ENCODE measurements at regions not wholly inside any gene's neighbourhood (a gene's known extent, or its start where the extent isn't known, plus 50 kb on each side); places are given as distances from the start of the nearest gene placed in this dataset.
"Not testable (repeated sequence)": the region's sequence is repeated elsewhere in the genome, so short reads cannot be mapped to it uniquely, and the experiment has no call there.

DNA sequence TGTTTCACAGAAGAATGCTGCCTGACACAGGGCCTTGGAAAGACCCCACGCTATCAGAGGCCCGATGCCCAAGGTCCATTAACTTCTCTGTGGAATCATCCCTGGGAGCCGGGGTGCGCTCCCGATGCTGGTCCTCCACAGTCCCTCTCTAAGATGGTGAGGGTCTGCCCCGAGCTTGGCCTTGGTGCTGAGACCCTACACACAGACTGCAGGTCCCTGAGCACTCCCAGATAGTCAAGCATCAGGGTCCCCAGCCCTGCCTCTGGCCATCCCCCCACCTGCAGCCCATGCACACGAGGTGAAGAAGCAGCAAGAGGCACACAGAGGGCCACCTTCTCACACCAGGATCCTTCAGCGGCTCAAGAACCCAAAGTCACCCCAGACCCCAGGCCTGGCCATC is 263.3 kb downstream of the MYCN start:
- no peak for DNase-seq (ENCODE audit: low read depth in 2 of 2)

DNA sequence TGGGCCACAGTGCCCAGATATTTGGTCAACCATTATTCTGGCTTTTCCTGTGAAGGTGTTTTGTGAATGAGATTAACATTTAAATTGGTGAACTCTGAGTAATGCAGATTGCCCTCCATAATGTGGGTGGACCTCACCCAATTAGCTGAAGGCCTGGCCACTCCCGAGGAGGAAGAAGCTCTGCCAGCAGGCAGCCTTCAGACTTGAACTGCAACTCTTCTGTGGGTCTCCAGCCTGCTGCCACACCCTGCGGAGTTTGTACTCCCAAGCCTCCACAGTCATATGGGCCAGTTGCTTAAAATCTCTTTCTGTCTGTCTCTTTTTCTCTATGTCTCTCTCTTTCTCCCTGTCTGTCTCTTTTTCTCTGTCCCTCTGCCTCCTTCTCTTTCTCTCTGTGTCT is 262.7 kb downstream of the MYCN start:
- DNase-seq (ENCODE audit: low read depth in 2 of 2), result no peak

DNA sequence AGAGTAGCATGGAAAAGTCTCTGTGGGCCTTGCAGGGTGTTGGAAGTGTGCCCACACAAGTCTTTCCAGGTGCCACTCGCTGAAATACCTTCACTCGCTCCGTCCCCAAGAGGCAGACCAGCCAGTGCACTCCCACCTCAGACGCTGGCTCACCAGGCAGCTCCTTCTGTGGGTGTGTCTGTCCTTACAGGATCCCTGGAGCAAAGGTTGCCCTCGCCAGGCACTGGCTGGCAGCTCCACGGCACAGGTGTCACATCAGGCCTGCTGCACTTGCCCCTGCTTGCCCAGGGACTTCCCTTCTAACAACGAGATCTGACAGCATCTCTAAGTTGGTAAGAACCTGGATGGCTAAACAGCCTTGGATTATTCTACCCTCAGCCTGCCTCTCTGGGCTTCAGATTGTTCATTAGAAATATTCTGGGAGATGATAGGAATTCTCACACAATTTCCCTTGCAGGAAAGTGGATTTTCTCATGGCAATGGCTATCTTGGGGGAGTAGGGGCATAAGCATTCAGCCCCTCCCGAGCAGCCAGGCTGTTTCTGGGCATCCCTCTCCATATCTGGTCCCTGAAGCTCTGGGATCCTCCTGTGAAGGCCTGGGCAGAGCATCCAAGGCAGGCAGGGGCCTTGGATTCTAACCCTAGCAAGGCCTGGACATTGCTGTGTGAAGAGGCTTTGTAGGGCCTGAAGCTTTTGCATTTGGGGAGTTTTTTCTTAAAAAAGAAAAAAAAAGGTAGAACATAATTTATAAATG is 262.1 kb downstream of the MYCN start:
- no peak for DNase-seq (ENCODE audit: low read depth in 2 of 2)

DNA sequence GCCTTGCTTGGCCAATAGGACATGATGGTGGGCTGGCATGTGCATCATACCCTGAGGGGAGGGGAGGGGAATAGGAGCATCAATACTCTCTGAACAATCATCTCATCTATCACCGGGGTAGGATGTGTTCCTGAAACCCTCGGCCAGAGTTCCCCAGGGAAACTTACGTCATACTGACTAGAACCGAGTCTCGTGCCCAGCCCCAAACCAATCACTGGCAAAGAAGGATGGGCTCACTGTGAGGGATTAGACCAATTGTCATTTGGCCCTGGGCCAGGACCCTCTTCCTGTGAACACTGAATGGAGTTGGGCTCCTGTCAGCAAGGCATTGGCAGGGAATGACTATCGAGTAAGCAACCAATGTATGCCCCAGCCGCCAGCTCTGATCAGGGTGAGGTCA is 261.5 kb downstream of the MYCN start:
- no peak for DNase-seq (ENCODE audit: low read depth in 2 of 2)

DNA sequence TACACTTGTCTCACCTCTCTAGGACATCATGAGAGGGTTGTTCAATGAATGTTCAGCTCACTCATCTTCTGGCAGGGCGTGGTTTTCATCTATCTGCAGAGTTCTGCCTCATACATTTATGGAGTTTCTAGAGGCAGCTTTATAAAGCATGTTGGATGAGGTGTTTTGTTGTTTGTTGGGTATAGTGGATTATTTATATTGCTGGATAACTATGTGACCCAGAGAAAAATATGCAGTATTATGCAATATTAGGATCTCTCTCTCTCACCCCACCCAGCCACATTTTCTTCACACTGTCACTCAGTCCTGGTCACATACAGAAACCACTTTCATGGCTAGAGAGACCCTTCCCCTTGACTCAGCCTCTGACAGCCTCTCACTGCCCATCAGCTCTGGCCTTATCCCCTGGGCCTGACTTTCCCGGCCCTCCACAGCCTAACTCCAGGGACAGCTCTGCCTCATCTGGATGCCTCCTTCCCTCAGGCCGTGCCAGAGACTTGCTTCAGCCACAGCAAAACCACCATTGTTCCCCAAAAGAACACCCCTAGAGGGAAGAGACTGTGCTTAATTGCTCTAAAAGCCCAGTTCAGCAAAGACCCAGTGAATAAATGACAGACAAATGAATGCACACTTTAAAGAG is 260.3 kb downstream of the MYCN start:
- no peak for DNase-seq (ENCODE audit: low read depth in 2 of 2)

DNA sequence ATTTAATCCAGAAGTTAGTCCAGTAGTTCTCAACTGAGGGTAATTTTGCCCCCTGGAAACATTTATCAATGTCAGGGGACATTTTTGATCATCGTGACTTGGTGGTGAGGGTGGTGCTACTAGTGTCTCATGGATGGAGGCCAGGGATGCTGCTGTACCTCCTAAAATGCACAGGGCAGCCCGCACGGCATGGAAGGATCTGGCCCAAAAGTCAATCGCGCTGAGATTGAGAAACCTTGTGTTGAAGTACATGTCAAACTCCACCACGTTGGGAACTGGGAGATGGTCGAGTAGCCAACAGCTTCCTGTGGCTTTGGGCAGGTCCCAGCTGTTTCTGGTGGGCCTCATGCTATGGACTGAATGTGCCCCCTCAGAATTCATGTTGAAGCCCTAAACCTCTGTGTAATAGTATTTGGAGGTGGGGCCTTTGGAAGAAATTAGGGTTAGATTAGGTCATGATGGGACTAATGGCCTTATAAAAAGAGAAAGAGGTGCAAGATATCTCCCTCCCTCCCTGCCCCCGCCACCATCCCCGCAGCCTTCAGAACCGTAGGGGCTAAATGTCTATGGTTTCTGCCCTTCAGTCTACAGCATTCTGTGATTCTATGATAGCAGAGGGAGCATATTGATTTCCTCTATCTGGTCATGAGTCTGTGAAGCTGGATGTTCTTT is 259.7 kb downstream of the MYCN start:
- no peak for DNase-seq (ENCODE audit: low read depth in 2 of 2)

DNA sequence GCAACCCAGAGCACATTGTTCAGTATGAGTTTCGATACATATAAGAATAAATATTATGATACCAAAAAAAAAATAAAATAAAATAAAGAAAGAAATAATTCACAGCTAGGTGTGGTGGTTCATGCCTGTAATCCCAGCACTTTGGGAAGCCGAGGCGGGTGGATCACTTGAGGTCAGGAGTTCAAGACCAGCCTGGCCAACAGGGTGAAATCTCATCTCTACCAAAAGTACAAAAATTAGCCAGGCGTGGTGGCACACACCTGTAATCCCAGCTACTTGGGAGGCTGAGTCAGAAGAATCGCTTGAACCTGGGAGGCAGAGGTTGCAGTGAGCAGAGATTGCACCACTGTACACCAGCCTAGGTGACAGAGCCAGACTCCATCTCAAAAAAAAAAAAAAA is 258.9 kb downstream of the MYCN start:
- DNase-seq (ENCODE audit: low read depth in 2 of 2), result not testable (repeated sequence)

DNA sequence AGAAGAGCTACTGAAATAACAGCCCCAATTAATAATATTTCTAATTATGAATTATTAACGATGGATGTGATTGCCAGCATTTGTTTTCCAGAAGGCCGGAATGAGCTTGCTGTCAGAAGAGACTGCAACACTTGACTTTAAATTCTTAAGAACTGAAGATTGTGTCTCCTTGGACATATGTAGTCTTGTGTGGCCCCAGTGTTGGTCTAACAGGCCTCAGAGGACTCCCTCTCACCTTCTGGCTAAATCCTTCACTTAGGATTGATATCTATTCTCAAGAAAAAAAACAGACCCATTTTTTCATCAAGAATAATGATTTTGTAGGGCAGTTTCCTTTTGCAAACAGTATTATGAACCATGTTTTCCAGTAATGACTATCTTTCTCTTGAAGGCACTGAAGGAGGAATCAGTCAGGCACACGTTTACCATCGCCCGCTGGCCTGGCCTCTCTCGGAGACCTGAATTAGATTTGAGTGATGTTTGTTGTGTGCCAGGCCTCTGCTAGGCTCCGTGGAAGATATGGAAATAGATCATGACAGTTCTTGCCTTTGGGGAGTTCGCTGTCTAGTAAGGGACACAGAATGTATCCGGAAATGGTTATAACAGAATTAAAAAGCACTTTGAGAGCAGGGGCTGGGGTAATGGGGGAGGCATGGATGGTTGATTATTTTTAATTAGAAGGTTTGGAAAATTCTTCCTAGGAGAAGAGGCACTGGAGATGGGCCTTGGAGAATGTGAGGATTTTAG is 258.0 kb downstream of the MYCN start:
- DNase-seq (ENCODE audit: low read depth in 2 of 2), result no peak

DNA sequence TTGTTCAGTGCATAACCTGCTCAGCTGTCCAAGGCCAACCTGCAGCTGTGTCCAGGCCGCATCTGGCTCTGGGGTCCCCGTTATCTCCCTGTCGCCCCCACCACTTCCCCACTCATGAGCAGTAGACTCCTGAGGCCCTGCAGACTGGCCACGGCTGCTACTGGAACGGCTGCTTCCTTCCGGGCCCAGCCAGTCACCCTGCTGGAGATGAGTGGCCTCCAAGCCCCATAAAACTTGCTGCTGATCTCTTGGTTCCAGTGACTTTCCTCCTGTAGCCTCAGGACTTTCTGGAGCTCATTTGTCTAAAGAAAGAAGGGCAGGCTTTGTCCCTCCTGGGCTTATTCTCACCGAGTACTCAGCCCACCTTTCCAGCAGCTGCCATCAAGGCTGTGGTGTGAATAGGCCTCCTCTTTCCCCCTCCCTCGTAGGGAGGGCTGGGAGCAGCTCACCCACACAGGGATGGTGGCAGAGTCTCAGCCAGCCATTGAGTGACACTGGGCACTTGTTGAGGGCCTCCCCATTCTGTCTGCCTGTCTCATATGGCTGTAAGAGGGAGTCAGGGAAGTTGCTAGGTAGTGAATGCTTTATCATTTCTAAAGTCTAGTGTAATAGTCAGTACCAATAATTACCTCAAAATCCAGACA is 257.3 kb downstream of the MYCN start:
- DNase-seq (ENCODE audit: low read depth in 2 of 2), result no peak

DNA sequence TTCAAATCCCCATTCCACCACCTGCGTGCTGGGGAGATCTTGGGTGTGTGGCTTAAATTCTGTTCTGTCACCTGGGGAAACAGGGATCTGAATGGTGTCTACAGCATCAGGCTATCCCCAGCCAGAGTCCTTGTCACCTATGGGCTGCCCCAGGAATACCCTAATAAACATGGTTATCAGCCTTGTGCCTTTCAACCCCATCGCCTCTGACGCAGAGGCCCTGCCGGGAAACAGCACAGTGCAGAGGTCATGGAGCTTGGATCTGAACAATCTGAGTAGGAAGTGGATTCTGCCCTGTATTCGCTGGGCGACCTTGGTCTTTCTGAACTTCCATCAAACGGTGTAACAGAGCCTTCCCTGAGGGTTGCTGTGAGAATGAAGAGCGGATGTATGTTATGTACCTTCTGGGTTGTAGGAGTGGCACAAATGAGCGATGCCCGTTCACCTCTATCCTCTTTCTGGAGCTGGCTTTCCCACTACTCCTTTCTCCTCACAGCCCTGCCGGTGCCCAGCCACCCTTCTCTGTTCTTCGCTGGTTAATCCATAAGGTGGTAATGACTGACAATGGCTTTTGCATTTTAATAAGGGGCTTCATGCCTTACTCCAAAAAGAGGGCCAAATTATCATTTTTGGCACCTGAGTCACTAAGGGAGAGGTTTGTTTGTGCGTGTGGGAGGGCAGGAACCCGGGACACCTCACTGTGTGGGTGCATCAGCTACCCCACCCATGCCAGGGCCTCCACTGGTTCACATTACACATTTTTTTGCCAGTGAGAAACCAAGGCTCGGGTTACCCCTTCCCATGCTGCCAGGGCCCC is 256.5 kb downstream of the MYCN start:
- DNase-seq (ENCODE audit: low read depth in 2 of 2), result no peak

DNA sequence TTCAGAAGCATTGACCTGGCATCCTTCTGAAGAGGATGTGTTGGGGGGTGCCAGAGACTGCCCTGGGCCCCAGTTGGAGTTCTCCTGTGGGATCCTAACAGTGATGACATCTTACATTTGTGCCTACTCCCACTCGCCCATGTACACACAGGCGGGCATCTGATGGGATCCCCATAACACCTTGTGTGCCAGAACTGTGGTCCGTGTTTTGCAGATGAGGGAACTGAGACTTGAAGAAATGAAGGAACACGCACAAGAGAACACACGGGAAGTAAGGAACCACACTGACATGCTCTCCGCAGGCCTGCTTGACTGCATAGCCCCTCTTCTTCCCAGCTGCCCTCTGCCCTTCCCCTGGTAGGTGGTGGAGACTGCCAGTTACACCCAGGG is 255.3 kb downstream of the MYCN start:
- DNase-seq (ENCODE audit: low read depth in 2 of 2), result no peak

DNA sequence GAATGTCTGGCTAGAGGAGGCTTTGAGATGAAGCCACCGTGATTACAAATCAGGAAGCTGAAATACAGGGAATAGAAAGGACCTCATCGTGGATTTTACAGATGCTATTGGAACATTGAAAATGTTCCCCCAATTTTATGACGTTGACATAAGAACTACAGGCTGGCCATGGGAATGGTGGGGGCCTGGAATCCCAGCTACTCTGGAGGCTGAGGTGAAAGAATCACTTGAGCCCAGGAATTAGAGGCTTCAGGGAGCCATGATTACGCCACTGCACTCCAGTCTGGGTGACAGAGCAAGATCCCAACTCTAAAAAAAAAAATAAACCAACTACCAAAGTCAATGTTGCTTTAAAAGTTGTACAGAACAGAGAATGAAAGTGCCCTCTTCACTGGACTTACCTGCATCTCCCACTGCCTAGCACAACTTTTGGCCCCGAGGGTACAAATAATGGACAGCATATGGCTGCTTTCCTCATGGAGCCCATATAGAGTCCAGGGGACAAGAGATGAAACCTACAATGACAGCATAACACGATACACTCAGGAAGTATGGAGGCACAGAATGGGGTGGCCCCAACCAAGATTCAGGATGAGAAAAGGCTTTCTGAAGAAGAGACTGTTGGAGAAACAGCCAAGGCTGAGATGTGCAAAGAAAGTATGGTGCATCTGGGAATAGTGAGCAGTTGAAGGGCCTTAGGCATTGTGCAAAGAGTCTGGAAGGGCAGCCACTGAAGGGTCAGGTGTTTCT is 254.8 kb downstream of the MYCN start:
- no peak for DNase-seq (ENCODE audit: low read depth in 2 of 2)

DNA sequence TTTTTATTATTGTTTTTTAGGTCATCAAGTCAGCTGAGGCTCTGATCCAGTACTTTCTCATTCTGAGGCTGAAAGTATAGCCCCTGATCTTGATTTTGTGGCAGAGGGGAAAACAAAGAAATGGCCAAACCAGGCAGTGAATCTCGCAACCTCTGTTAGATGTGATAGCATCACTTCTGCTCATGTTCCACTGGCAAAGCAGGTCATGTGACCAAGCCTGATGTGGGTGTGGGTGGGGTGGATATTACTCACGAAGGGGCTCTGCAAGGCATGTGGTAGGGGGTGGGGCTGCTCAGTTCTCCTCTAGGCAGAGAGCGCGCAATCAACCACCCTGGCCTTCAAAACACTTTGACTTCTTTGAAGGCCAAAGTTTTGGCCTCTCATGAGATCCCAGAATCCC is 254.2 kb downstream of the MYCN start:
- DNase-seq (ENCODE audit: low read depth in 2 of 2), result no peak

DNA sequence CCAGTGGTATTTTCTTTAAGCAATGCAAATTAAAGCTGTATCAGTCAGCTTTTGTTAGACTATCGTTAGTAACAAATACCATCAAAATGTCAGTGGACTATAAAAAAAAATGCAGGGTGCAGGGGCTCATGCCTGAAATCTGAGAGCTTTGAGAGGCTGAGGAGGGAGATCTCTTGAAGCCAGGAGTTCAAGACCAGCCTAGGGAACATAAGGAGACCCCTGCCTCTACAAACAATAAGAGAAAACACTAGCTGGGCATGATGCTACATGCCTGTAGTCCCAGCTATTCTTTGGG is 253.7 kb downstream of the MYCN start:
- DNase-seq (ENCODE audit: low read depth in 2 of 2), result no peak

DNA sequence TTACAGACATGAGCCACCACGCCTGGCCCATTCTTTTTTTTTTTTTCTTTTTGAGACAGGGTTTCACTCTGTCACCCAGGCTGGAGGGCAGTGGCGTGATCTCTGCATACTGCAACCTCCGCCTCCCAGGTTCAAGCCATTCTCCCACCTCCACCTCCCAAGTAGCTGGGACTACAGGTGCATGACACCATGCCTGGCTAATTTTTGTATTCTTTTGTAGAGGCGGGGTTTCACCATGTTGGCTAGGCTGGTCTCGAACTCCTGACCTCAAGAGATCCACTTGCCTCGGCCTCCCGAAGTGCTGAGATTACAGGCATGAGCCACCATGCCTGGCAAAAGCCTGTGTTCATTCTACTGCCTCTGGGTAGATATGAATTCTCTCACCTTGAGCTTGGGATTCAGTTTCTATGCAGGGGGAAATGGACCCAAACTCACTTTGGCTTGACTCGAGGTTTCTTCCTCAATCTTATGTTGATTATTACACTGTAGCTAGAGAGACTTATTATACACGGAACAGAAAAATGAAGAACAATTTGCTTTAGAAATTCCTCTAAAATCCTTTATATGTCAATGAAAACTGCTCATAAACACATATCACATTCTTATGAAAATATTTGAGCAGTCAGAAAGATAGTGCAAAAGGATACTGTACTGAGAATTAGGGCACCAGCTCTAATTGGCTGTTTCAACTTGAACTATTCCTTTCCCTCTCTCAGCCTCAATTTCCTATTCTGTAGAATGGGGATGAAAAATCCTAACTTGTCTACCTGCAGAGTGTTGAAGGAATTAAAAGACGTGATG is 252.3 kb downstream of the MYCN start:
- no peak for DNase-seq (ENCODE audit: low read depth in 2 of 2)

DNA sequence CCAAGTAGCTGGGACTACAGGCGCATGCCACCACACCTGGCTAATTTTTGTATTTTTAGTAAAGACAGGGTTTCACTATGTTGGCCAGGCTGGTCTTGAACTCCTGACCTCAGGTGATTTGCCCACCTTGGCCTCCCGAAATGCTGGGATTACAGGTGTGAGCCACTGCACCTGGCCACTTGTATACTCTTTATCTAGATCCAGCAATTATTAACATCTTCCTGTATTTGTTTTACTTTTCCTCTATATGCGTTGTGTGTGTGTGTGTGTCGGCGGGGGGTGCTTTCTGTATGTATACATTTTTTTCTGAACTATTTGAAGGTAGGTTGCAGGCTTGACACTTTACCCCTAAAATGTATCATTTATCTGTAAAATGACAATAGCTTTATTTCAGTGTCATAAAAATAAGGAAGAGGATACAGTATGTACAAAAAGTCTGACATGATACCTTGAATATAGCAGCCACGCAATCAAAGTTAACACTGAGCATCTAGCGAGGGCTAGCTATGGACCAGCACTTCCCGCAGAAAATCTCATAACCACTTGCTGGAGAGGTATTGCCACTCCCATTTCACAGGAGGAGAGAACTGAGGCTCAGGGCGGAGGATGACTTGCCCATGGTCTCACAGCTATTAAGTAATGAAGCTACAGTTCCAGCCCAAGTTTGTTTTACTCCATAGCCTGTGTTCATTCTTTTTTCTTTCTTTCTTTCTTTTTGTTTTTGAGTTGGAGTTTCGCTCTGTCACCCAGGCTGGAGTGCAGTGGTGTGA is 251.3 kb downstream of the MYCN start:
- no peak for DNase-seq (ENCODE audit: low read depth in 2 of 2)

DNA sequence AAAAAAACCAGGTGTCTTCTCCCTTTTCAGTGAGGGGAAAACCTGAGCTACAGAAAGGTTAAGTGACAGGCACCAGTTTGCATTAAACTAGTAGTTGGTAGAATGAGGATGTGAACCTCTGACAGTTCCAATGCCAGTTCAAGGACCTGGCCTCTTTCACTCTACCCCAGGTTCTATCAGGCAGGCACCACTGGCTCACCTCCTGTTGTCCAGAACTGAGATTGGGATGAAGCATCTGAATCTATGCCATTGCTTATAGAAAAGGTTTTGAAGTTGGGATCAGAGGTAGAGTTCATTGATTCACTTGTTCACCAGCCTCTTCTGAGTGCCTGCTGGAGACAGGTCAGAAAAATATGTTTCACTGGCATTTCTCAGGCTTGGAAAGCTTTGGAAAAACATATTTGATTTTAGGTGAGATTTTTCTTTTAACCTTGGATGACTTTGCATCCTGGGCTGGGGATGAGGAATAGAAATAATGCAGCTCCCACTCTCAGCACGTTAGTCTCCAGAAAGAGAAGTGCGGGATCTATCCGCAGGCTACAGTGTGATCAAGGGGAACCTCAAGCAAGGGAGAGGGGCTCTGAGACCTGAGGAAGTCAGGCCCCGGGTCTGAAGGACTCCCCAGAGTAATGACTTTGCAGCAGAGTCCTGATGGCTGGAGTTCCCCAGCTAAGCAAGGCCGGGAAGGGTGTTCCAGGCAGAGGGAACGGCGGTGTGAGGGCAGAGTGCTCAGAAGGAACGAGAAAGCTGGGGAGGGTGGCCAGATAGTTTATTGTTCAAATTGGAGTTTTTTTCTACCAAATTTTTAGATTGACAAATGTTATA is 250.3 kb downstream of the MYCN start:
- DNase-seq (ENCODE audit: low read depth in 2 of 2), result no peak

DNA sequence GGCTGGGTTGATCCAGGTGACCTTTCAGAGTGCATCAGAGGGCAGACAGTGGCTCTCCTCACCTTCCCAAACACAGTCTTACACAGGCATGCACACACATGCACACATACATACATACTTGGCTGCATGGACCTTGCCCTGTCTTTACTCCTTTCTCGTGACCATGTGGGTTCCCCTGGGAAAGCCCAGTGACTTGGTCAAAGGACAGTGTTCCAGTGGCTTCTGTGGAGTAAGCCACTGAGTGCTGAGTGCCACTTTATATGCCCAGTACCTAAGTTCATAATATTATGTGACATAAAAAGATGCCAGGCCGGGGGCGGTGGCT is 249.4 kb downstream of the MYCN start:
- no peak for DNase-seq (ENCODE audit: low read depth in 2 of 2)

Data from stimulated activated CD4-positive, alpha-beta T cell treated with anti-CD3 and anti-CD28 coated beads, Interleukin-12 subunit alpha, Interleukin-12 subunit beta, amount 100 ng/mL, for 24 hours (primary cell).